Tibial nerve (tissue), 4 donors: ENCODE measurements at regions not wholly inside any gene's neighbourhood (a gene's known extent, or its start where the extent isn't known, plus 50 kb on each side); places are given as distances from the start of the nearest gene placed in this dataset.

Experiments used
- EP300 ChIP-seq, 2 donors: sonication (generic); formaldehyde crosslinking; IDR thresholded peaks; one replicate each; pipeline ENCODE4 v1.6.1; 2017; ENCODE audit warnings: antibody characterized with exemption in 2 of 2, mild to moderate bottlenecking in 1 of 2
- POLR2A ChIP-seq, 2 donors: fragments of 450-650 bp; IDR thresholded peaks; one replicate each; pipeline ENCODE4 v1.6.1; 2017; ENCODE audit warnings: antibody characterized with exemption in 2 of 2, mild to moderate bottlenecking in 2 of 2, moderate library complexity in 2 of 2
- TF ChIP-seq, protein P1 (sequence below), 5 experiments: fragments of 200-600 bp in 3 of 5; fragments of 450-650 bp in 2 of 5; sonication (generic) in 3 of 5; IDR thresholded peaks; one replicate each; pipeline ENCODE4 v1.5.1; 2016 to 2019; ENCODE audit warnings: antibody characterized with exemption in 5 of 5, mild to moderate bottlenecking in 3 of 5, moderate library complexity in 2 of 5

DNA sequence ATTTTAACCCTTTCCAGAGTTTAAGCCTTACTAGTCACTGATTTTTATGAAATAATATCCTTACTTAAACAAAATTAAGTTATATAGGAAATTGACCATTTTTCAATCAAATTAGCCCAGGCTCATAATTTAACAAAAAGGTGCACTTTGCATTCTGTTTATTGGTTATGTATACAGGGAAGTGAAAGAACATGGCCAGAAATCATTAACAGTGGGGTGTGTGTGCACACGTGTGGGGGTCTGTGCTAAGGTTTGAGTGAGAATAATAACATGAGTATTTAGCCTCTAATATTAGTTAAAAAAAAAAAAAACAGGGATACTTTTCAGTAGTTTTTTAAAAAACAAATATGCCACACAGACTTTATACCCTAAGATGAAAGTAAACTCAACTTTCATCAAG, 510.5 kb upstream of the PFKP start:
- TF ChIP-seq POLR2A (IDR thresholded peaks at IDR 0.05) (no peak), EP300 (IDR thresholded peaks at IDR 0.05) (no peak)
- TF ChIP-seq, protein P1, sequence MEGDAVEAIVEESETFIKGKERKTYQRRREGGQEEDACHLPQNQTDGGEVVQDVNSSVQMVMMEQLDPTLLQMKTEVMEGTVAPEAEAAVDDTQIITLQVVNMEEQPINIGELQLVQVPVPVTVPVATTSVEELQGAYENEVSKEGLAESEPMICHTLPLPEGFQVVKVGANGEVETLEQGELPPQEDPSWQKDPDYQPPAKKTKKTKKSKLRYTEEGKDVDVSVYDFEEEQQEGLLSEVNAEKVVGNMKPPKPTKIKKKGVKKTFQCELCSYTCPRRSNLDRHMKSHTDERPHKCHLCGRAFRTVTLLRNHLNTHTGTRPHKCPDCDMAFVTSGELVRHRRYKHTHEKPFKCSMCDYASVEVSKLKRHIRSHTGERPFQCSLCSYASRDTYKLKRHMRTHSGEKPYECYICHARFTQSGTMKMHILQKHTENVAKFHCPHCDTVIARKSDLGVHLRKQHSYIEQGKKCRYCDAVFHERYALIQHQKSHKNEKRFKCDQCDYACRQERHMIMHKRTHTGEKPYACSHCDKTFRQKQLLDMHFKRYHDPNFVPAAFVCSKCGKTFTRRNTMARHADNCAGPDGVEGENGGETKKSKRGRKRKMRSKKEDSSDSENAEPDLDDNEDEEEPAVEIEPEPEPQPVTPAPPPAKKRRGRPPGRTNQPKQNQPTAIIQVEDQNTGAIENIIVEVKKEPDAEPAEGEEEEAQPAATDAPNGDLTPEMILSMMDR (IDR thresholded peaks at IDR 0.05), result no peak
